Cerebellar nuclear complex (tissue), 1 donor: ENCODE measurements at regions not wholly inside any gene's neighbourhood (a gene's known extent, or its start where the extent isn't known, plus 50 kb on each side); places are given as distances from the start of the nearest gene placed in this dataset.
A peak's percentile ranks its signal among the peaks of the same experiment; 100 is the strongest.
"Not testable (repeated sequence)": the region's sequence is repeated elsewhere in the genome, so short reads cannot be mapped to it uniquely, and the experiment has no call there.

Experiments
- DNase-seq, 2 experiments: peaks; one replicate each; lab custom pipeline; 2025; lab: John Stamatoyannopoulos, UW

GRCh38 chr13:82202398-82202797 lies 1679.9 kb downstream of the SLITRK1 start:
- no peak for DNase-seq

- no peak for DNase-seq
Observed at GRCh38 chr13:82196087-82196486, 1686.2 kb downstream of the SLITRK1 start.

- no peak for DNase-seq
Observed at GRCh38 chr13:82187227-82187626, 1695.0 kb downstream of the SLITRK1 start.

GRCh38 chr13:82176751-82177150 lies 1705.5 kb downstream of the SLITRK1 start:
- no peak for DNase-seq

- DNase-seq, result no peak
Observed at GRCh38 chr13:82165396-82166174, 1716.7 kb downstream of the SLITRK1 start.

- DNase-seq, result not testable (repeated sequence)
Observed at GRCh38 chr13:82164780-82165395, 1717.4 kb downstream of the SLITRK1 start.

- DNase-seq, result no peak
Observed at GRCh38 chr13:82147526-82147925, 1734.7 kb downstream of the SLITRK1 start.

GRCh38 chr13:82136880-82137279 lies 1745.4 kb downstream of the SLITRK1 start:
- no peak for DNase-seq

- no peak for DNase-seq
Observed at GRCh38 chr13:82129281-82129680, 1753.0 kb downstream of the SLITRK1 start.

GRCh38 chr13:82118589-82118988 lies 1763.7 kb downstream of the SLITRK1 start:
- no peak for DNase-seq

GRCh38 chr13:82116422-82116989 lies 1765.8 kb downstream of the SLITRK1 start:
- no peak for DNase-seq

GRCh38 chr13:82115391-82115790 lies 1766.9 kb downstream of the SLITRK1 start:
- no peak for DNase-seq

- no peak for DNase-seq
Observed at GRCh38 chr13:82096256-82096655, 1755.3 kb upstream of the SPRY2 start.

GRCh38 chr13:82092312-82092711 lies 1751.4 kb upstream of the SPRY2 start:
- no peak for DNase-seq

- no peak for DNase-seq
Observed at GRCh38 chr13:82088781-82089180, 1747.9 kb upstream of the SPRY2 start.

GRCh38 chr13:82076496-82076895 lies 1735.6 kb upstream of the SPRY2 start:
- no peak for DNase-seq

- peak in 1 of 2 experiments; percentile 26 for DNase-seq
Observed at GRCh38 chr13:82070416-82070815, 1729.5 kb upstream of the SPRY2 start.

- no peak for DNase-seq
Observed at GRCh38 chr13:82062772-82063171, 1721.8 kb upstream of the SPRY2 start.

GRCh38 chr13:82058364-82058763 lies 1717.4 kb upstream of the SPRY2 start:
- DNase-seq, result no peak

GRCh38 chr13:82045316-82045715 lies 1704.4 kb upstream of the SPRY2 start:
- not testable (repeated sequence) for DNase-seq

- DNase-seq, result no peak
Observed at GRCh38 chr13:82036602-82037001, 1695.7 kb upstream of the SPRY2 start.

- no peak for DNase-seq
Observed at GRCh38 chr13:82011355-82011754, 1670.4 kb upstream of the SPRY2 start.

- DNase-seq, result no peak
Observed at GRCh38 chr13:82010780-82011179, 1669.9 kb upstream of the SPRY2 start.
